ENCODE measurements at regions not wholly inside any gene's neighbourhood (a gene's known extent, or its start where the extent isn't known, plus 50 kb on each side); places are given as distances from the start of the nearest gene placed in this dataset.
"Not testable (repeated sequence)": the region's sequence is repeated elsewhere in the genome, so short reads cannot be mapped to it uniquely, and the experiment has no call there.

DNA sequence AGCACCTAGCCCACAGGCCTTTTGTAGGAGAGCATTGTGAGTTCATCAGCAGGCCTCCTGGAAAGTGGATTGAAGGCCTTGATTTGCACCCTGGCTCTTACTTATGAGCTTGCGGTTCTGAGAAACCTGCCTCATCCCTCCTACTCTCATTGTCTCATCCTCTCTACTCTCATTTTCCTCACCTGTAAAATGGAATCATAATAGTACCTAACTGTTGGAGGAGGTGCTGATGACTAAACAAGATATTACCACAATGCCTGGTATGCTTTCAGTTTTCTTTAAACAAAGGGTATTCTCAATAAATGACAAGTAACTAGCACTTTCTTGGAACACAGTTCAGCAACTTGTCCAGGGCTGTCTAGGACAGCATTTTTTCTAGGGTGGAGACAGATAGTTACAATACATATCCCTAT lies 243.1 kb upstream of the MAF start:
- DNase-seq: no peak

DNA sequence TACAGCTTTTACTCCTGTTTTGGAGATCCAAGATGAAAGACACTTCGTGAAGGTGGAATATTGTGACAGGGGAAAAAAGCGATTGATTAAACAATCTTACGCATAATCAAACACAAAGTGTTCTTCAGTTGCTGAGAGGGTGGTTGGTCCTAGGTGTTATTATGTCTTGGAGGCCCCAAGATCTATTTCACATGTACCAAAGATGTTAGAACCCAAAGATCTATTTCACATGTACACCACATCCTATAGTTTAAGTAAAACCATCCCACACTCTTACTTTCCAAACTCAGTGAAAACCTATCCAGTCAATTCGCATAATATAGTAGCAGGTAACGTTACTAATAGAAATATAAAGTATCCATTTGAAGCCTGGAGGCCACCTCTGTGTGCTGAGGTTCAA lies 242.6 kb upstream of the MAF start:
- no peak for DNase-seq

DNA sequence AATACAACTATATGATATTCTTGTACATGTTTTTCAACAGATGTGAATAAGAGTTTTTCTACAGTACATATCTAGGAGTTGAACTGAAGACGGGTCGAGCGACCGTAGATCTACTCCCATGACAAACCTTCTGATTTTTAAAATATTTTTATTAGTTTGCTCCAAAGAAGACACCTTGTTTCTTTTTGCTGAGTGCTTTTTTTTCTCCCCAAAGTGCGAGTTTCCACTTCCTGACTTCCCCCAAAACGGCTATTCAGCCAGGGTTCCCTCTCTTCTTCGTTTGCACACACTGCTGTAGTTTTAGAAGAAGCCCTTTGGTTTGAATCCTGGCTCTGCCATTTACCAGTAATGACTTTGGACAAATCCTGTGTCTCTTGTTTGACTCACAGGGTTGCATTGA lies 241.7 kb upstream of the MAF start:
- no peak for DNase-seq

DNA sequence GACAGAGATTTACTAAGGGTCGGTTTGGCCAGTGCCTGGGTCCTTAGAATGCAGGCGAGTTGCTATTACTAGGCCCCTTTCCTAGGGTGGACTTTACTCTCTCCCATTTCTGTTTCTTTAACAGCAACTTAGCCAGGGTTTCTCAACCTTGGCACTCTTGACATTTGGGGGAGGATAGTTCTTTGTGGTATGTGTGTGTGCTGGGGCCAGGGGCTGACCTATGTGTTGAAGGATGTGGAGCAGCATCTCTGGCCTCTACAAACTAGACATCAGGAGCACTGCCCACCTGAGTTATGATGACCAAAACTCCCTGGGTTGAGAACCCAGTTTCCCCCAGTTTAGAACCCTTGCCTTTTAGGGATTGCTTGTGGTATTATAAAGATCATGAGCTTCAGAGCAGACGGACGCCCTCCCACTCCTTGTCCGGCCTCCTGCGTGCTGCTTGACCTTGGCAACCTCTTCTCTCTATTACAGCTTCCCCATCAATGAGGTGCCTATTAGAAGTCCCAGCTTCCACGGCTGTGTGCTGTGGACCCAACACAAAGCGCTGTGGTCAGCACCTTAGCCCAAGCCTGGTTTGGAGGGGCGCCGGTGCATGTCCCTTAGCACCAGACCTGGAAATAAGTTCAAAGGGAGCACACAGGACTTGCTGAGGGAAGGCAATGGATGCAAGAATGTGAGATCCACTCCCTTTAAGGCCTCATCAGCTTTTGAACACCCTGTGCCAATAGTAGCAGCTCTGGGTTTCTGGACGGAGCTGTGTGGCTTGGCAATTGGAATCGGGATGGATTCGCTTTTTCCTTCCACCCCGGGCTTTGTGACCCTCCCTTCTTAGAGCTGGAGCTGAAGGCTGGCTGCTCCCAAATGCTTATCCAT lies 239.2 kb upstream of the MAF start:
- DNase-seq: no peak

DNA sequence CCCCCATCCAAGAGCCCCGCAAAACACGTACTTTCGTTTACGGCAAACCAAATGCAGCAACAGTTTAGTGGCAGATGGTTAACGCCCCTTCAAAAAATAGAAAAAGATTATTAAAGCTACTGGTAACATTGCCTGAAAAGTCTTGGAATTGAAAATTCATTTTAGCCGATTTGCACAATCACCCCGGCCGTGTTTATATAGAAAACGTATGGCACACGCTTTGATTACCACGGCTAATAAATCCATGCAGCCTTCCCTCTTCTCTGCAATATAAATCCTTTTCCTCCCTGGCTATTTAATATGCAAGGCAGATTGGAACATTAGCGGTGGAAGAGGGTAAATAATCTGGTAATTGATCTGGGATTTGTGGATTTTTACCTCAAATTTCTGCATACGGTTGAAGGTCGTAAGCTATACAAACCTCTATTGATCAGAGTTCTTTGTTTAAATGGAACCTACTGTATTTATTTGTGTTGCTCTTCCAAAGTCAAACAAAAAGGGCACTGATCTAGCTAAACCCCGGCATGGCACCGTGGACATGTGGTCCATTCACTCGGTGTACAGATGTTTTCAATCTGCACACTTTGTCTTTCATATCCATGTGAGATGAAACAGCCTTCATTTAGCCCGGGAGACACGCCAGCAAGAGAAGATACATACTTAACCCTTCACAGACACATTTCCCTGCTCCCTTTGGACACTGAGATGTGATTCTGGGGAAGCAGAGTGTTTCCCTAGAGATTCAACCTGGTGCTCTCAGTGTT lies 238.1 kb upstream of the MAF start:
- DNase-seq: no peak

DNA sequence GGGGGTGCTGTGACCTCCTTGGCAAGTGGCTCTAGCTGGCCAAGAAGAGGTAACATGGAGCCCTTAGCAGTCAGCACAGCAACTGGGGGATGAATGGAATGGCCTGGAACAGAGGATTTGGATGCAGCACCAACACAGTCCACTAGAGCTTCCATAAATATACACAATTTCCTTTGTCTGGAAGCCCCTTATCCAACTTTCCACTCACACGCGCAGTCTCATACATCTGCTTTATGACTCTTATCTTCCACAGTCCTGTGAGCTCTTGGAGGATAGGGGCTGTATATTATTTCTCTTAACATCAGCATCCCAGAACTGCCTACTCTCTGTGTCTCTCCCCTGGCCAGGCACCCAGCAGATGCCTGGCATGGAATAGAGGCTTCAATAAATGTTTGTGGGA lies 235.6 kb upstream of the MAF start:
- no peak for DNase-seq

DNA sequence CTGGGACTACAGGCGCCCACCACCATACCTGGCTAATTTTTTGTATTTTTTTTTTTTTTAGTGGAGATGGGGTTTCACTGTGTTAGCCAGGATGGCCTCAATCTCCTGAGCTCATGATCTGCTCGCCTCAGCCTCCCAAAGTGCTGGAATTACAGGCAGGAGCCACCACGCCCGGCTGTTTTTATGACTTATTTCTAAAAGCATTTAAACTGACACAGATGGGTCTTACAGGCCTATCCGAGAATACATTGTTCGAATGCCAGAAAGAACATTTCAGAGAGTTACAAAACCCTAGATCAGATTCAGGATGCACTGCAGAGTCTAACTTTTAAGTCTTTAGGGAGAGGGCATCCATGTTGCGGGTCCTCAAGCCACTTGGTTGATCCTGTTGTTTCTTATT lies 234.7 kb upstream of the MAF start:
- no peak for DNase-seq

DNA sequence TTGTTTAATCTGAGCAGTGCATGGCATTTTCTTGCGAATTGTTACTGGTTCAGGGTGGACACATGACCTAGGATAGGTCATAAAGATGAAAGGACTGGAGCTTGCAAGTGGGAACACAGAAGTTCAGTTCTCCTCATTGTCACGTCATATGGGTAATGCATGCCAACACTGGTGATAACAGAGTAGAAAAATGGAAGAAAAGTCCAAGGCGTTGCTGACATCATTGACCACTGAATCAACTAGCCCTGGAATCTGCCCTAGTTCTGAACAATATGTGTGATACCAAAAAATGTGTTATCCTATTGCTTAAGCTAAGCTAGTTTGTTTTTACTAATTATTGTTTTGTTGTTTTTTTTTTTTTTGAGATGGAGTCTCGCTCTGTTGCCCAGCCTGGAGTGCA lies 234.2 kb upstream of the MAF start:
- DNase-seq: no peak

DNA sequence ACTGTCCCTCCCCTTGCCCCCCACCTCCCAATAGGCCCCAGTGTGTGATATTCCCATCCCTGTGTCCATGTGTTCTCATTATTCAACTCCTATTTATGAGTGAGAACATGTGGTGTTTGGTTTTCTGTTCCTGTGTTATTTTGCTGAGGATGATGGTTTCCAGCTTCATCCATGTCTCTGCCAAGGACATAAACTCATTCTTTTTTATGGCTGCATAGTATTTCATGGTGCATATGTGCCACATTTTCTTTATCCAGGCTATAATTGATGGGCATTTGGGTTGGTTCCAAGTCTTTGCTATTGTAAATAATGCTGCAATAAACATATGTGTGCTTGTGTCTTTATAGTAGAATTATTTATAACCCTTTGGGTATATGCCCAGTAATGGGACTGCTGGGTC lies 233.5 kb upstream of the MAF start:
- not testable (repeated sequence) for DNase-seq

DNA sequence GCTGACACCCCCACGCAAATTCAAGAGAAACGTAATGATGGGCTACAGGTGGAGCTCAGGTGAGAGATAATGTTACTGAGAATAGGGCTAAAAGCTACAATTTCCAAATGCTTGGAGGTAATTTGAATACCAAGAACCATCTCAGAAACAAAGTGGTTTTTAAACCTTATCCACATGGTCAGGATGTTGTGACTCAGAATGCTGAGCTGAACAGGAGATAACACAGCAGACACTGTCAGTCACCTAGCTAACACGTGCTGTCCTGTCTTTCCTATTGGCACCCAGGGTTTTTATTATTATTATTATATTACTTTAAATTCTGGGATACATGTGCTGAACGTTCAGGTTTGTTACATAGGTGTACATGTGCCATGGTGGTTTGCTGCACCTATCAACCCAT lies 233.0 kb upstream of the MAF start:
- no peak for DNase-seq

DNA sequence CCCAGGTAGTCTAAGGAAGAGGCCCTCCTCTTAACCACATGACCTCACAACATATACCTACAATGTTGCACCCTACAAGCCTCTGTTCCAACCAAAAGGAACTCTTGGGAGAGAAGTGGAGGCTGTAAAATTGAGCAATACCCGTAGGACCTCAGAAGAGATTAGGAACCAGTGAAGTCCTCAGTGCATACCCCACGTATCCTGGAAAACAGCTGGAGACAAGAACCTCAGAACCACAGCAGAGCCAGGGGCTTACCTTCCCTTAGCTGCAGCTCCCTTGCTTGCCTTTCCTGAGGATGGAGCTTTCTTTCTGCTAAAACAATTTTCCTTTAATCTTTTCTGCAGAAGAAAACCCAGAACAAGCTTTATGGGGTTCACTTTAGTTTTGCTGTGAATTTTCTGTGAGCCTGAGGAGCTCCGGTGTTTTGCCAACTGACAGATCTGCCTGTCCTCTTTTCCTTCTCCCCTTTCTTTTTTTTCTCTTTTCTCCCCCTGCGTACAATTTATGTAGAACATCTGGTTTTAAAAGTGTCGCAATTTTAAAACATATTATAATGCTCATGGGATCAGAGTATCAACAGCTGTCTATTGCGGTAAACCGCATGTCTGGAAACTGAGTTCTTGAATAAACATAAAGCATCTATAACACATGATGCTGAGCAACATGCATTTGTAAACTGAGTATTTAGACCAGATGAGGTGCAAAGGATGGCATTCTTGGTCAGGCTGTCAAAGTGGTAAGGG lies 226.4 kb upstream of the MAF start:
- DNase-seq: no peak

DNA sequence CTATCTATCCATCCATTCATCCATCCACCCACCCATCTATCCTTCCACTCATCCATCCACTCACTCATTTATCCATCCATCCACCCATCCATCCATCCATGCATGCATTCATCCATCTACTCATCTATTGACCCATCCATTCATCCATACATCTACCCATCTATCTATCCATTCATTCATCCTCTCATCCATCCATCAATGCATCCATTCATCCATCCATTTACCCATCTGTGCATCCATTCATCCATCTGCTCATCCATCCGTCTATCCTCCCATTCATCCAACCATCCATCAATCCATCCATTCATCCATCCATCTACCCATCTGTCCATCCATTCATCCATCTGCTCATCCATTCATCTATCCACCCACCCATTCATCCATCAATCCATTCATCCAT lies 224.5 kb upstream of the MAF start:
- no peak for DNase-seq

DNA sequence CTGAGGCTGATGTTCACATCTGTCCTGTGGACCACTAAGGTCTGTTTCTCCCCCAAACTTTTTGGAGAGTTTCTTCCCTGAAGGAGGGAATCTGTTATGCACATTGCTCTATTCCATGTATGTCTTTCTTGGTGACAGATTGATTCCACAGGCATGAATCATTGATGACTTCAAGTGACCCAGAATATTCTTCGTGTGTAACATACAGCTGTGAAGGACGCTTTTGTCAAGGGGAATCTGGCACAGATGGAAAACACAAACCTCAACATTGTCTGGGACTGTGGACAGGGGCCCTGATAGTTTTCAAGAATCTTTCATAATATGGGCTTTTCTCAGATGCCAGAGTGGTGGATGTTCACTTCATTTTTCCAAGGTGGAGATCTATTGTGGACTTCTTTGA lies 223.1 kb upstream of the MAF start:
- no peak for DNase-seq

DNA sequence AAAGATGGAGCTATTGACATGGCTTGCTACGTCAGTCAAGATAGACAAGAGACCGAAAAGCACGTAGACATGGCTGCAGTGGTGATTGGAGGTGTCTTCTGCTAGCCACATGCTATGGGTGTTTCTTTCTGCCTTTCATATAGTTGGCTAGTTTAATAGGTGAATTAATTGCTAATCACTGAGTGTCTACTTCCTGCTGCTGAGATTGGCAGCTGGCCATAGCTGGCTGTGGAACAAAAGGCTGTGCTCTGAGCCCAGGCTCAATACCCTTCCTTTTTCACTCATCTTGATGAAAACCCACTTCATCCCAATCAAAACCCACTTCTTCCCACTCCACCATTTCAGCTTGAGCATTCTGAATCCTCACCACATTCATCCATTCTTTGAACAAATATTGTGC lies 221.4 kb upstream of the MAF start:
- DNase-seq: no peak

DNA sequence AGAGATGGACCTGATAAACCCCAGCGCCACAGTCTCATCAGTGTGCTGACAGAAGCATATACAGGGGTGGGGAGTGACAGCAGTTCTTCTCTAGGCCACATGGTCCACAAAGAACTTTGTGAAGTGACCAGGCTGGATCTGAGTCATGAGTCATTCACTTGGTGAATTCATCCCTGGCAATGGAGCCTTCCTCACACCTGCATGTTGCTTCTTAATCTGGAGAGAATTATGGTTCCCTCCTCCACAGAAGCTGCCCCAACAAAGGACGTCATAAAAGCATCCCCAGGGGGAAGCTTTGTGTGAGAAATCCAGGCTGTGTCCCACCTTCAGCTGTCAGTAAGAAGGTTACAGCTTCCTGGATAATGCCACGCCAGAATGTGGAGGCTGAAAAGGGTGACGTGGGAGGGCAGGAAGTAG lies 215.6 kb upstream of the MAF start:
- DNase-seq: no peak

DNA sequence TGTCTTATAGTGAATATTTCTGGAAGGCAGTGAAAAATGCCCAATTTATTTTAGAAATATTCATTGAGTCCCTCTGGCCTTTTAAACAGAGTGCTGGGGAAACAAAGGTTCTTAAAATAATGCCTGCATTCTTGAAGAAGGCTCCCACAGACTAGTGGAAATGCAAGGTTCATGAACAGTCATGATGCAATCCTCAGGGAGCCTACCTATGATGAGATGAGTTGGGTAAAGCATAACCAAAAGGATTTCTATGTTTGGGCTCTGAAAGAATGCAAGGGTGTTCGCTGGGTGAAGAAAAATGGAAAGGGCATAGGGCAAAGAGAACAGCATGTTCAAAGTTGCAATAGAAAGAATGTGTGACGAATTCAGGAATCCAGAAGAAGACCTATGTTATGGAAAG lies 214.5 kb upstream of the MAF start:
- DNase-seq: no peak

DNA sequence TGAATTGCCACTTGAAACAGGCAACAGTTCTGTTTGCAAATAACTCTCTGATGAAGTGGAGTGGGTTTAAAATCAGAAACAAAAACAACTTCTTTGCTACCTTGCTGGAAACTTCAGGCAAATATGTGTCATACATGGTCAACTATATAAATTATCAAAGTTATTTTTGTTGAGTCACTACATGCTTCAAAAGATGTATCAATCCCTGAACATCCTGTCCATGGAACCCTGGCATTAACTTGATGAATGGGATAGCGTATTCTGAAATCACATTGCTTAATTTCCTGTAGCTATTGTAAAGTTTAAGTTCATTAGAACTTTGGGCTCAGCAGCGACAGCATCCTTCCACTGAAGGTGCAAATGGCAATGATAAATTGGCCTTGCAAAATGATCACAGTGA lies 213.6 kb upstream of the MAF start:
- no peak for DNase-seq

DNA sequence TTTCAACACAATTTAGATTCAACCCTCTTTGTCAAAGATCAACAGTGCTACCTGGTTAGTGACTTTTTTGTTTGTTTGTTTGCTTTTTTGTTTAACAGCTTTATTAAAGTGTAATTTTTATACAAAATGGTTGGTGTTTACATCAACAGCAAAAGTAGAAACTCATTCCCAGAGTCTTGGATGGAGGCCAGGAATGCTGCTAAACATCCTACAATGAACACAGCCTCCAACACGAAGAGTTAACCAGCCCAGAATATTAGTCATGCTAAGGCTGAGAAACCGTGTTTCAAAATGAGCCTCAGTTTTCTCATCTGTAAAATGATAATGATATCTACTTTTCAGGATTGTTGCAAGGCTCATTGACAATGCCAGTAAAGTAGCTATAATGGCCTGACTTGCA lies 211.0 kb upstream of the MAF start:
- DNase-seq: no peak

DNA sequence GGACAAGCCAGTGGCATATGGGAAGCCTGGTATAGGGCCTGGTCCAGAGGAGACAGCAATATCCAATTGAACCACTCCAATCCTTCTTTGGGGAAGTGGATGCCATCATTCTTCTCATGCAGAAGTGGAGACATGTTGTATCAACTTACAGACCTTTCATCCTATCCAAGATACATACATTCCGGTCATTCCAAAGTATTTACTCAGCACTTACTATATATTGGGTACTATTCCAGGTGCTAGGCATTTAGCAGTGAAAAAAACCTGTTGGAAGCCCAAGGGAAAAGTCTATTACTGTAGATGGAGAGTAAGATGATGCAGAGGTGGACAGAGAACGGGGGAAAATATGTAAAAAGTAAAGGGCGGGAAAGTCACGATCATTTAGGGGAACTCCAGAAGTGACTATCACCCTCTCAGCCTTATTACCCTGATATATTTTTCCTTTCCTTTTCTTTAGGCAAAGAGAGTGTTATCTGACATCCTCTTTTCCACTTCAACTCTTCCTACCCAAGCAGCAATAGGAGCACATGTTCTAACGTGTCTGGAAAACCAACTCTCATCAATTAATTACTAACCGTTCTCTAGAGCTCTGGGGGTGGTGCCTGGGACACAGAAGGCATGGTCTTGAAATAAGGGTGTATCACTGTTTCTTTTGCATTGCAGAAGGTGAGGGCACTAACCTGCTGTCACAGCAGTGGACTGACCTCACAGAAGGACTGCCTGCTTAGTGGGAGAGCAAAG lies 210.1 kb upstream of the MAF start:
- DNase-seq: no peak

DNA sequence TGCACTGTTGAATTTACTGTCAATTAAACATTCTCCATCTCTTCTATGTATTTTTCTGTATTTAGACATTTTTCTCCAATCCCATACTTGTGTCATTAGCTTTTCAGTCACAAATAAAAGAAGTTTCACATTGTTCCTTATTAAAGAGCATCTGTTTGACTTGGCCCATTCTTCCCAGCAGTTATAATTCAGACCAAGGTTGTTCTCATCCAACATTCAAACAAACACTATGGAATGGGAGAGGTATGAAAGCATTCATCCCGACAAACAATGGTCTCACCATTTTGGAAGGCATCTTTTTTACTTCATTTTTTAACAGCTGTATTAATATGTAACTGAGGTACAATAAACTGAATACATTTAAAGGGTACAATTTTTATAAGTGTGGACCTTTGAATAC lies 208.8 kb upstream of the MAF start:
- DNase-seq: no peak

DNA sequence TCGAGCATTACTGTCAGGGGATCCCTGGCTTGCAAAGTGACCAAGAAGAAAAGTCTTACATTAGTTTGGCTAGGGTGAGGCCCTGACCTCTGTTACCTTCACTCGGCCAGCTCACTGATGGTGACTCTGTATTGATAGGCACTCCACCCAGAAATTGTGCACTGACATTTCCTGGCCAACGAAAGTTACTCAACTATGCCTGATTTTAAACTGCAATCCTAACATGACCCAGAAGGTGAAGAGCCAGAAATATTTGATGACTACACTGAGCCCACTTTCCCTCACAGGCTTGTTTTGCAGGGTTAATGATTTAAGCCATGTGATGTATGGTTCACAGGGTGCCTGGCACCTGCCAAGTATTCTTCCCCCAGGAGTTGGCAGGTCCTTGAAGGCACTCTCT lies 208.2 kb upstream of the MAF start:
- no peak for DNase-seq

DNA sequence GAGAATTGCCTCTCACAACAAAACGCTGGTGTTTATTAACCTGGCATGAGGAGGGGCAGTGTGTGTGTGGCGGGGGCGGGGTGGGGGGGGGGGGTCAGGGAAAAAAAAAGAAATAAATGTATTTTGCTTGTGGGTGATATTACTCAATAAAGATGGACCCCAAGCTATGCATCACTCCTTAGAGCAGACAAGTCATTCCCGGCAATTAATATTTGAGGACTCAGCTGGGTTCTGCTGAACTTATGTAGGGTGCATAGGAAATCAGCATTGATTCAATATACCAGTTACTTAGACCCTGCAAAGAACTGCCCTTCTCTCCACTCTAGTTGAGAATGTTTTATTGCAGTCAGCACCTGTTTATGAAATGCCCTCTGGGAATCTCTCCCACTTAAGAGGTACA lies 206.2 kb upstream of the MAF start:
- DNase-seq: no peak

DNA sequence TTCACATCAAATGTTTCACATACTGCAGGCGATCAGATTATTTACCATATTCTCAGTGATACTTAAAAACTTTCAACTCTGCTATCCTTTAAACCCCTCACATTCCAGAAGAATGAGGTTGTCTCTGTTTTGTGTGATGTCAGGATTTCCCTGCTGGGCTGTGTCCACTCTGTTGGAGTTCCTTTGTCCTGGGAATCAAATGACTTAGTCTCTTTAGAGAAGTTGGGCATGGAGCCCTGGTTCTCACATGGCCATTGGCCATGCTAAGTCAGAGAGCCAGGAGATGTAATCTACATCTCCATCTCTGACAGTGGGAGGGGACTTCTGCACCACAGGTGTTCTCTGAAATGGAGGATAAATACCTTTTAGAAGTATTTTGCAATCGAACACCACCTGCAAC lies 205.1 kb upstream of the MAF start:
- DNase-seq: no peak
